NOMO-1 treated with DMSO at 0.1 percent for 48 hours (cell line): ENCODE measurements at regions not wholly inside any gene's neighbourhood (a gene's known extent, or its start where the extent isn't known, plus 50 kb on each side); places are given as distances from the start of the nearest gene placed in this dataset.

Source experiments
- DNase-seq: peaks from one replicate; lab custom pipeline; 2025; ENCODE audit not compliant: unreplicated experiment; lab: John Stamatoyannopoulos, UW

DNA sequence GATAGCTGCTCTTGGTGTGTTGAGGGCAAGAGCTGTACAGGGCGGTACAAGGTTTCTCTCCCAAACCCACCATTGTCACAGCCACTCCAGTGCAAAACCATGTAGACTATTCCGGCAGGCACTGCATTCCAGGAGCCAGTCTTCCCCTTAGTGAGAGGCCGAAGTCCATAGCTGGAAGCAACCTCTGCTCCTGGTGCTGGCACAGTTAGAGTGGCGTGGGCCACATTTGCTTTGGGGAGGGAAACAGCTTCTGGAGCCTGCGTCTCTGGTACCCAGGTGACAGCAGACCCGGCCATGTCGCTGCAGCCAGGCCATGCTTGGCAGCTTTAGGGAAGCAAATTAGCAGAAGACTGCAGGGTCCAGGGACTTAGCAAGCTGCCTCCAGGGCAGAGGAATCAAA lies 788.0 kb downstream of the BRD1 start:
- no peak for DNase-seq

DNA sequence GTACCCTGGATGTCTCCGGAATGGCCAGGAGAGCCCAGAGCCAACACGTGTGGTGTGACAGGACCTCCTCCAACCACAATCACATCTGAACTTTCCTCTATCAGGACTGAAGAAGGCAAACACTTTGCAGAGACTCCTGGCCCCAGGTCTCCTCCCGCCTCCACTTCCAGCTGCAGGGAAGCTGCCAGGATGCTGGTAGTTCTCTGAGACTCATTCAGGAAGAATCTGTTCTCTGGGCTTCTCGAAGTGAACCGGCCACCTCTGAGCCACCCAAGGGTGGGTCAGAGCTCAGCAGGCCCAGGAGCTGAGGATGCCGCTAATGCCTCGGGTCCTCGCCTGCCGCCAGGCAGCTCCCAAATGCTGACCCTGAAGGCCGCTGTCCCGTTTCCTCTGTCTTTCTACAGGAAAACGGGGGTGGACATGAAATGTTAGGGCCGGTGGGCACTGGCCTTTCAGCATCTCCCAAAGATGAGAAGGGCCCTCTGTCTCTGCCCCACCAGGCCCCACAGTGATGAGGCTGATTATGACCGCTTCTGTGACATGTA lies 789.9 kb downstream of the BRD1 start:
- DNase-seq, result no peak

DNA sequence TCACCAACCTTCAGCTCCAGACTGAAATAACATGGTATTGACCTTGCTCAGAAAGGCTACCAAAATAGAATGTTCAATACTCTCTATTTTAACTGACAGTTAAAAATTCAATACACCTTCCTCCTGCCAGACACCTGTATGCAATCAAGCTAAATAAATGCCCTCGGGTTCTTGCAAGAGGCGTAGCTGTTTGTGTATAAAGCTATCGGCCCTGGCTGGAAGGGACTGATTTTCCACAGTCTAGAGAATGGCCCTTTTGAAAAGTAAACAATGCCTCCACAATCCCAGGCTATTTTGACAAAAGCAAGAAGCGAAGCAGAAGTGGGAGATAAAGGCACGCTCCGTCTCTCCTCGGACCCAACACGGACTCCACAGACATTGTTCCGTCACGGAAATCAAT lies 791.2 kb downstream of the BRD1 start:
- no peak for DNase-seq

DNA sequence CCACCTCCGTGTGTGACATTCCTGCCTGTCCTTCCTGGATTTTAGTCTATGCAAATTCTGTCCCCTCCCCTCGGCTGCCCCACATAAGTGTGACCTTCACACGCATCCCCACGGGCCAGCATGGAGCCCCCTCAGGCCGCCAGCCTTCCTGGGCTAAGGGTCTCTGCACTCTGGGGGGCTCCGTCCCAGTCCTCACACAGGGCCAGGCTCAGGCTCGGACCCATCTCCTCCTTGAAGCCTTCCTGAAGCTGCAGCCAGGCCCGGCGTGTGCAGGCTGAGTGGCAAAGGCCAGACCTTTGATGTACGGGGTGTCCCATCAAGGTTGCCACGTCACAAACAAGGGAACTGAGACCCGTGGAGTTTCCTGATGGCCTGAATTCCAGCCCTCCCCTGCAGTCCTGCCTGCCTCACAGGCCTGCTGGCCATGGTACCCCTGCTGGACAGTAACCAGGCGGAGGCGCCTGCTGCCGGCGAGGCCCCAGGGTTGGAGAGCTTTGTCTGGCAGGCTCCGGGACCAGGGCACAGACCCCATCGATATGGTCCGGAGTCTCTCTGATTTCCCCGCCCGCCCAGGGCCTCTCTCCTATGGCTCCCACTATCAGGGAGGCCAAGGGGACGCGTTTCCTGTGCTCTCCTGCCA lies 791.7 kb downstream of the BRD1 start:
- no peak for DNase-seq

DNA sequence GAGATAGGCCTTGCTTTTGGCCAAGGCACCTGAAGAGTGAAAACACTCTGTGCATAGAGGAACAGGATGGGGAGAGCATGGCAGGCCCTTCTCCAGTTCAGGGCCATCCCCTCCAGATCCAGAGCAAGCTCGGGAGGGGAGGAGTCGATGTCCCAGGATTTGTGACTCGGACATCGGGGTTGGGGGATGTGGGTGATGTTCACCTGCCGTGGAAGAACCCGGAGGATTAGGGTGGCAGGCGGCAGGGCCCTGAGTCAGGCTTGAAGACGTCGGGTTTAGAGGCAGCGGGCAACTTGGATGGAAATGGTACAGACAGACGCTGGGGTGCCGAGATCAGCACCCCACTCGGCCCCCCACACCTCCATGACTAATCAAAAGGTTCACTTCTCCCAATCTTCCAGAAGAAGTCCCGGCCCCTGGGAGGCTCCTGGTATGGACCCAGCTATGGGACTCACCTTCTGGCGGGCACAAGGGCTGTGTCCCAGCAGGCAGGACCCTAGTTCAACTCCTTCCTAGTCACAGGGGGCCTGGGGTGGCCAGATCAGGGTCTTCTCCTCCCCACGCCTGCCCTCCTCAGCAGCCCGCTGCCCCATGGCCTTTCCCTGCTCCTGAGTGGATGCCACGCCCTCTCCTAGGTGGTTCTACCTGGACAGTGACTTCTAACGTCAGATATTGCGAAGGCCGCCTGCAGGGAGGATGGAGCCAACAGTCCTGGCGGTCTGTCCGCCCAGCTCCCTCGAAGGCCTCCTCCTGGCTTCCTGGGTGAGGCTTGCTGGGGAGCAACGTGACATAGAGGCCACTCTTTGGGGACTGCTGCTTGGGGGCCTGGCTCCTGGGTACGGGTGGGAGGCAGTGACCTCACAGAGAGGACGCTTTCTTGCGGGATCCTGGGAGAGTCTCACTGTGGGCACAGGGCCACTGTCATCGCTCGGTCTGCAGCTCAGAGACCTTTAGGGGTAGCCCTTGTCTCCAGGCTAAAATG lies 792.5 kb downstream of the BRD1 start:
- DNase-seq, result no peak

DNA sequence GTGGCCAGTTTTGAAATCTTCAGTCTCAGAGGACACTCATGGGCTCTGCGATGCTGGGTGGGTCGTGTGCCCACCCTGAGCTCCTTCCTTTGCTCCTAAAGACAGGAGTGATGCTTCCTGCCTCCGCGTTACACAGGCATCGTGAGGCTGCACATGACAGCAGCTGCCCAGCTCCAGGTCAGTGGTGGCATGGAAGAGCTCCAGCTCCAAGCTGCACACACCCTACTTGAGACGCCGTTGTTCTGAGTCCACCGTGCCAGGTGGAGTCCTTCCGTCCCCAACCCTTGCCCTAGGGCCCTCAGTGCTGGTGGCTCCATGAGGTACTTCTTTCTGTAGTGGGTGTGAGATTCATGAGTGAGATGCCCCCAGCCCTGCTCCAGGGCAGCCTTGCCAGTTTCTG lies 794.1 kb downstream of the BRD1 start:
- no peak for DNase-seq

DNA sequence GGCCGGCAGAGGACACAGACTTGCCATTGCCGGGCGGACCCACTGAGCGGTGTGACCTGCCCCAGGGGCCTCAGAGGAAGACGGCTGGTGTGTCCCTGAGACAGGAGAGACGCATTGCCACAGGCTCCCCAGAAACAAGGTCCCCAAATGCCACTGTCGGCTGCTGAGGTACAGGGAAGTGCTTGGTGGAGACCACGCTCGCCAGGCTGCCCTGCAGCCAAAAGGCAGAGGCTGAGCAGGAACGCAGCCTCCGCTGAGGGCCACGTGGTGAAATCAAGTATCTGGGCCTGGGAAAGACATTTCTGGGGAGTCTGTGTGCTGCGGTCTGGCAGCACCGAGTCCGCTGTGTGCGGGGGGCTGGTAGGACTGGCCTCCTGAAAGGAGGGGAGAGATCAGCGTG lies 794.9 kb downstream of the BRD1 start:
- no peak for DNase-seq

DNA sequence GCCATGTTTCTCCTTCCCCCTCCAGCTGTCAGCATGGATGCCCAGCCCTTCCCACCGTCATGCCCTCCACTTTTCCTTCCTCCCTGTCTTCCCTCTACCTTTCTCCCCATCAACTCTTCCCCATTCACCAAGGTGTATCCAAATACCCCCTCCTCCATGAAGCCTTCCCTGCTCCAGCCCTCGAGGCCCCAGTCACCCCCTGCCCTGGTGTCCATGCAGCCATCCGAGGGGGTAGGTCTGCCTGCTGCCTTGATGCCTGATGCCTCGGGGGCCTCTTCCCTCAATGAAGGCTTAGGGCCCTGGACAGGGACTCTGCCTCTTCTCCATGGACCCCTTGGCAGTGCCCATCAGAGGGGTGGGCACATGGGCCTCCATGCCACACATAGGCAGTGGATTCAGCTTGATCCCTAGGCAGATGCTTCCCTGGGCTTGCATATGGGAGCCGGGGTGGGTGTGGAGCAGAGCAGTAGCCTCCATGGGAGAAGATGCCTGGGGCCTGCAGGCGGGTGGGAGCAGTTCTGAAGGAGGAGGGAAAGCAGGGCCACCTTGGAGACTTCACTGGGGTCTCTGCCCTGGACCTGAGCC lies 795.8 kb downstream of the BRD1 start:
- DNase-seq, result no peak

DNA sequence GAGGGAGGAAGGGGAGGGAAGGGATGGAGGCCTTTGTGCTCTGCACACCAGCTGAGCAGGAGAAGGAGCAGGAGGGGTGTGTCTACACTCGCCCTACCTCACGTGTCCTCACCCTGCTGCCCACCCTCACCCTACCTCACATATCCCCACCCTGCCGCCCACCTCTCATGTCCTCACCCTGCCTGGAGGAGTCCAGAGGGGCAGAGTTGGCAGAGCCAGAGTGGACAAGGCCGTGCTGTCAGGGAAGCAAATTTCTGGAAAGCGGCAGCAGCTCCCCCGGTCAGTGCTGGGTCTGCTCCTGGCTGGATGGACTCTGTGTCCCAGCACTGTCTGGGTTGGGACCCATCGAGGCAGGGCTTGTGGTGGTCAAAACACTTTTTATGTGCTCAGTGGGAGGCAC lies 799.6 kb downstream of the BRD1 start:
- DNase-seq, result no peak

DNA sequence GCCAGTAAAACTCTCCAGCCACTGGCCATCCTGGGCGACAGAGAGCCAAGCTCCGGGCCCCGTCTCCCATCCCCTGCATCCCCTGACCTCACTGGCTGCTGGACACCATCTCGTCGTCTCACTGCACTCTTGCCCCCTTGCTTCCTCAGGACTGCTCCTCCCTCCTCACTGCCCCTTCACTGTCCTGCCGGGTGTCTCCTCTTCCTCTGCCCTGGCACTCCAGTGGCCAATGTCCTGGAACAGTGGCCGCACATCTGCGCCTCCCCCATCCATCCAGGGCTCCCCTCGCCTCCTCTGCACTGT lies 800.4 kb downstream of the BRD1 start:
- no peak for DNase-seq

DNA sequence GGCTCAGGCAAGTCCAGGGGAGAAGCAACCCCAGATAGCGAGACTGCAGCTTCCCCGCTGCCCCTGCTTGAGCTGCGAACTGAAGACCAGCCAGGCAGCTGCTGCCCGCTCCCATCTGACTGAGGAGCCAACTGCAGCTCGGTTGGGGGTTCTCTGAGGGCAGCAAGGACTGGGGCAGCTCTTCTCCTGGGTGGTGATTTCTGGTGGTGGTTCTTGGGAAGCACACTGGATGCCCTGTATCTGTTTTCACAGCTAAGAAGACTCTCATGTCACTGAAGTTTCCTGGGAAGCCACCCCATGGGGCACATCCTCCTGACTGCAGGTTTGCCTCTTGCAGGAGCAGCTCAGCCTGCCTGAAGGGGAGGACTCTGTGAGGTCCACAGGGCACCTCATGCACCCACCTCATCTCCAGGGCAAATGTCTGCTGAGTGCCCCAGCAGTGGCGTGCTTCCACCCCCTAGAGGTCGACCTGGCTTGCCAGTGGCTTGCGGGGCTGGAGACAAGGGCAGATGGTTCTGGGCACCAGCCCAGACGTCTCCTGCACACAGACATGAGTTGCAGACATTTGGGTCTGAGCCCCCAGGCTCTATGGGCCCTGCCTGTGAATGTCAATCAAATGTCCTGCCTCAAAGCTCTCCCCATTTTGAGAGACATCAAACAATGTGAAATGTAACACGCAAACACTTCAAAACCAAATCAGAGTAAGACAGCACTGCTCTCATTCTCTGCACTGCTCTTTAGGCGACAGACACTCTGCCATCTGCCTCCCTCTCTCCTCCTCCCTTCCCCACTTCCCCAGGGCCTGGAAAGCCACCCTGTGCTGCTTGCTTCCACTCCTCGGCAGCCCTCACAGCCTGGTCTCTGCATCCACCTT lies 800.9 kb downstream of the BRD1 start:
- no peak for DNase-seq

DNA sequence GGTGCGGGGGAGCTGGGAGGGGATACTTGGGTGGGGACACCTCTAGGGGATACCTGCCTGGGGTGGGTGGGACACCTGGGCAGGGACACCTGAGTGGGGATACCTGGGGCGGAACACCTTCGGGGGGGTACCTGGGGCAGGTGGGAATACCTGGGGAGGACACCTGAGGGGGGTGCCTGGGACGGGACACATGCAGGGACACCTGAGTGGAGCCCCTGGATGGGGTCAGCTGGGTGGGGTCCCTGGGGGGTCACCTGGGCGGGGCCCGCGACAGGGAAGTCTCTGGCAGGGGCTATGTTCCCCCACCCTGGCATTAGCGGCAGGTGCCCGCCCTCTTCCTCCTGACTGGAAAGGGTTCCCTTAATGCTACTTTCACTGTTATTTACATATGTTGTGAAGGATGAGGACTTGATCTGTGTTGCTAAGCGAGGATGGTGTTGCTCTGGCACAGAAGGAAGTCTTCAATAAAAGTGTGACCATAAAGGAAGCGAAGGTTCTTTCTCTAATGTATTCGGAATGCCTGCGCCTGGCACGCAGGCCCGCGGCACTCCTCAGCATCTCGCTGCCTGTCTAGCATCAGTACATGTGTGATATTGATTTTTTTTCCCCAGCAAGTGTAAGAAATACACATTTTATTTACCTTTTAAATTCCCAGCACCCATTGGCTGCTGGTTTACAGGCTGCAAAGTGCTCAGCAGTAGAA lies 801.7 kb downstream of the BRD1 start:
- DNase-seq, result no peak

DNA sequence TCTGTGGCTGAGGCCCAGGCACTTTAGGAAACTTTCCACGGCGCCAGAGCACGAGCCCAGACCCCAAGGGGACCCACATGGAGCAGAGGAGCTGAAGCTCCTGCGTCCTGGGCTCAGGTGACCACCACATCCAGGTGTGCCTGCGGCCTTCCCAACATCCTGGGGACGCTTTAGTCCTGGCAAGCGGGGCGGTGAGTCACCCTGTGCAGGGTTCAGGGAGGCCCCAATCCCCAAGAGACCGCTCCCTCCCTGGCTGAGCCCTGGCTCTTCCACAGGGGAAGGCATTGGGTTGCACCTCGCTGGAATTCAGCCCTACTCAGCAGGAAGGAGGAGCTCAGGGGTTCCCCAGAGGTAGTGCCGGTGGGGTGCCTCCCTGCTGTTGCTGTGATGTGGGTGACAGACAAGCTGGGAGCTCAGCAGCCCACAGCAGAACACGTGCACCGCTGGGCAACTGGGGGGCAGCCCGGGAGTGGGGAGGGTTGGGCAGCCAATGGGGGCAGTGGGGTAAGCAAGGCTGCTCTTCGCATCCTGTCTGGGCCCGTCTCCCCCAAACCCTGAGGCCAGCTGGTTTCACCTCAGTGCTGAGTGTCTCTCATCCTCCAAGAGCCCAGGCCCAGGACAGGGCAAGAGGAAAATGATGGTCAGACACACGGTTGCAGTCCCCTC lies 802.8 kb downstream of the BRD1 start:
- DNase-seq, result no peak

DNA sequence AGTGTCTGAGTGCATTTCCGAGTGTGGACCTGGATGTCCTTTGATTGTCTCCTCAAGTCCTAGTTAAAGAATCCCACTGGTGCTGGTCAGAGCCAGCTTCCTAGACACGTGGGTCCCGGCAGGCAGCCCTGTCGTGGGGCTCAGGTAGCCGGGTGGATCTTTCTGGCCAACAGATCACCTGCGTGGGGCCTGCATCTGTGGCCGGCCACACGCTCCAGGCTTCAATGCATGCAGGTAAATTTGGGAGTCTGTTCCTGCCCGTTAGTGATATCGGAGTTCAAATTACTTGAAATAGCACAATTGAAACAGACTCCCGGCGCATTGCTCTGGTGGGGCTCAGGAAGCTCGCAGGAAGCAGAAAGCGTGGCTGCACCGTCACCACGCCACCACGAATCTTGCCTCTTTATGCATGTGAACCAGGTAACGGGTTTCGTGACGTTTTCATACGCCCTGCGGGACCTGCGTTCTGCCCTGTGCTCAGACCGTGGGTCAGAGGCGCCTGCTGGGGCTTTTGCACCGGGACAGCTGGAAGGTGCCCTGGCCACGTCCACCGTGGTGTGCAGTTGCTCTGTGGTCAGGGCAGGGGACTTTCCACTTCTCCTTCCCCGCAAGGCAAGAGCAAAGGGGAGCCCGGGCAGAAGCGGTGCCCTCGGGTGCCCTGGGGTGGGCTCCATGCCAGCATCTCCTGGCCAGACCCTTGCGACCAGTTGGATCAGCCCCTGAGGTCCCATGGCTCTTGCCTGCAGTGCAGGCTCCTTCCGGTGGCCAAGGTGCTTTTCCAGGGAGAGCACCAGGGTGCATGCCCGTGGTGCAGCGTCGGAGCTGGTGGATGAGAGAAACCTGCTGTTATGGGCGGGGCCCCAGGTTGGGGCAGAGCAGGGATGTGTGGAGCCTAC lies 803.5 kb downstream of the BRD1 start:
- DNase-seq, result no peak

DNA sequence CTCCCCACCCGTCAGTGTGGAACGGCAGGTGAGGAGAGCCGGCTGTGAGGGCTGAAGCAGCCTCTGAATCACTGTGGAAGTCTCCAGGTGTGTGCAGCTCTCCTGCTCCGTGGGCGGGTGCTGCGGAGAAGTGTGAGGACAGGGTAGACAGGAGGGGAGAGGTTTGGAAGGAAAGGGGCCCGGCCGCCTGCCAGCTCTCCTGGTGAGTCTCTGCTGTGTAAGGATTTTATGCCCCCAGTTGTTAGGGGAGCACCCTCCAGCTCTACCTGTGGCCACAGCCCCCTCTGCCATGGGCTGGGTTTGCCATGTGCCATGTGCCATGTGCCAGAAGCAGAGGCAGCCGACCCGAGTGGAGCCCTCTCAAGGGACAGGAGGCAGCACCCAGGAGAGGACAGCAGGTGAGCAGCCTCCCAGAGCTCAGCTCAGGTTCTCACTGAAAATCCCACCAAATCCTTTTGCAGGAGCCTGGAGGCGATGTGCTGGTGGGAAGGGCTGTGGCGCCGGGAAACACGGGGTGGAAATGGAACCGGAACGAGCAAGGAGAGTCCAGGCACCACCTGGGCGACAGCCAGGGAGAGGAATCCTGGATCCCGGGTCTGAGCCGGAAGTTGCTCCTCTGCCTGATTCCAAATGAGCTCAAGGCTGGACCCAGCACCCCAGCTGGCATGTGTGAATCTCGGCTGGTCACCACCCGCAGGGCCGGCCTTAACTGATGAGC lies 804.4 kb downstream of the BRD1 start:
- DNase-seq, result no peak

DNA sequence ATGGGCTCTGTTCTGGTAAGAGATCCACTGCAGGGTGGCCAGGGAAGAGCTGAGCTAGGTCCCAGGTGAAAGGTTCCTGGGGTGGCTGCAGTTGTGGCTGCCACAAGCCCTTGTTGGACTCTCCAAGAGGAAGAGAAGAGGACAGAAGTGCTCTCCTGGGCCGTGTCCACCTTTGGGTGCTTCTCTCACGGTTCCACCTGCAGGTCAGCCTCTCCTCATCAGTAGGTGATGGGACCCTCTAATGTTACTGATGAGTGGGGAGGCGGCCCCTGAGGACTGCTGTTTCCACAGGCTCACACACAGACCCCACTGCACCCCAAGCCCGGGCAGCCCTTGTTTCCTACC lies 804.9 kb downstream of the BRD1 start:
- no peak for DNase-seq

DNA sequence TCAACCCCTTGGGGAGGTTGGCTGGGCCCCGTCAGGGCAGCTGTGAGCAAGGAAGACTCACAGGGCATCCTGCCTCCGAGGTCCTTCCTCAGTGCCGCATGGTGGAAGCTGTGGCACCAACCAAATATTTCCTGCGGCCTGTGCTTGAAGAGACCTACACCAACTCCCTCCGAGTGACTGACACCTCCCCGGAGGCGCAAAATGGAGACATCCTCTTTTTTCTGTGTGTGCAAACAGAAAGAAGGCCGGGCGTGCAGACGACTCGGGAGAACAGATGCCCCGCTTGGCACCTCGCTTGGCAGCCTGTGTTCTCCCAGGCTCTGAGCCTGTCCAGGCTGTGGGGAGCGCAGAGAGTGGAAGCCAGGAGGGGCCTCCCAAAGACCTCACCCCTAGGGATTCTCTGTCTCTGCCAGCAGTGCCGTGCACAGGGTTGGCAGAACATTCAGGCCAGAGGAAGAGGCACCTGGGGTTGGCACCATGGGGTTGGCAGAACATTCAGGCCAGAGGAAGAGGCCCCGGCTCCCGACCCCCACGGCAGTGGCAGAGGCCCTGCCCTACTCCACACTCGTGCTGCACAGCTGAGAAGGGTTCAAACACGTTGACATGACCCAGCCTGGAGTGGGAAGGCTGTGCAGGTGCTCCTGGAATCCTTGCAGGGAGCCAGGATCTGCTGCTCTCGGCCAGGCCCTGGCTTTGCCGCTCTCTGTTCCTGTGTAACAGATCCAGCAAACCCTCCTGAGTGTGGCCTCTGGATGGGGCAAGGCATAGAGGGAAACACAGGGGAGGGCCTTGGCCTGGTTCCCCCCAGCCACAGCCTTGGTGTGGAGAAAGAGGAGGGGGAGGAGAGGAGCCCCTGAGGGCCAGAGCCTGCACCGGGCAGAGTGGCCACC lies 805.5 kb downstream of the BRD1 start:
- DNase-seq, result no peak
